HG03139 (cell line): ENCODE measurements at regions not wholly inside any gene's neighbourhood (a gene's known extent, or its start where the extent isn't known, plus 50 kb on each side); places are given as distances from the start of the nearest gene placed in this dataset.

Source experiments
- ATAC-seq: cut with Tn5 transposase; IDR thresholded peaks from one replicate; pipeline ENCODE4 v1.9.1; 2021; ENCODE audit not compliant: unreplicated experiment

DNA sequence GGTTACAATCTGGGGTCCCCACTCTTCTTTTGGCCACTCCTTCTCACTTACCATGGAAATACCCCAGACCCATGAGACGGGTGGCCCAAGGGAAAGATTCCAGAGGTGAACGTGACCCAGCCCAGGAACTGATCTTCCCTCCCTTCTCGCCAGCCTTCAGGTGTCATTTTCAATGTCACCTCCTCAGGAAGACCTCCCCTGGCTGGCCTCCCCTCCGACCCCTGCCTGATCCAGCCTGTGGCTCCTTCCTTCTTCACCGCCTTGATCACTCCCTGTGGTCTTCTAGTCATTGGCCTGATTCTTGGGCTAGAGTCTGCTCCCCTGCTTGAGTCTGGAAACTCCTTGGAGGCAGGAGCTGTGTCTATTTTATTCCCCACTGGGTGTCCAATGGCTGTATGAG lies 146.1 kb downstream of the SMAD6 start:
- no peak for ATAC-seq

DNA sequence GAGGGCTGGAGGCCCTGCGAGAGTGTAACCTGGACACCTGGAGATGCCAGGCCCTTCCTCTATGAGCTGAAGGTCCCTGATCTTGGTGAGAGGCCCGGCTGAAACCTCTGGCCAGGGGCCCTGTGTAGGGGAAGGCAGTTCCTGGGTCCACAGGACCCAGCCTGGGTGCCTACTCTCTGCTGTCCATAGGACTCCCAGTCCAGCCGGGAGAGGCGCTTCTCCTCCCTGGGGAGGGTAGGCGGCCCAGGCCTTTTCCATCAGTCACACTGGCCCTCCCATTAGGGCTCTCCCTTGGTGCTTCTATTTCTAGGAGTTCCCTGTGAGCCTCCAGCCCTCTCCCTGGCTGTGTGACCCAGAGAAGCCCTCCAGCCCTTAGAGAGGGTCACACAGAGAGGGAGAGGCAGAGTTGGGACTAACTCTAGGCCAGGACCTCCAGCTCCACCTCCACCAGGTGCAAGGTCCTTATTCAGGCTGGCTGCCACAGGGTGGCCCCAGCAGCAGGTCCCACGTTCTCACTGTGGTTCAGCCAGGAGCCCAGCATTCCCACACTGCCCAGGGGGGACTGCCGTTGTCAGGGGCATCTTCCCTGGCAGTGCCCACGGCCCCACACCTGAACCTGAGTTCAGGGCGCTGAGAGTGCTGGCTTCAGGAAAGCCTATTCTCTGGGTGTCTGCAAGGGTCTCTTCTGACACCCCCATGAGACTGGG lies 146.8 kb downstream of the SMAD6 start:
- no peak for ATAC-seq

DNA sequence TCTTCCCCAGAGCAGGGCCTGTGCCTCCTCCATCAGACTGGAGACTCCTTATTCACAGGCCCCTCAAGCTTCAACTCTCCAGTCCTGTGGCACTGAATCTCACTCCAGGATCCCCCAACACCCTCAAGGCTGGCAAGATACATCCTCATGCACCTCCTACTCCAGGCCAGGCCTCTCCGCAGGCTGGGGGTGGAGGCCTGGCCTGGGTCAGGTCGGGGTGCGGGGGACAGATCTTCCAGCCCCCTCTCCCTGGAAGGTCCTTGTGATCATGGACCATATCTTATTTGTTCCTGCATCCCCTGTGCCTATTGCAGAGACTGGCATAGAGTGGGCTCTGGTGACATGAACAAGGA lies 147.3 kb downstream of the SMAD6 start:
- ATAC-seq: no peak

DNA sequence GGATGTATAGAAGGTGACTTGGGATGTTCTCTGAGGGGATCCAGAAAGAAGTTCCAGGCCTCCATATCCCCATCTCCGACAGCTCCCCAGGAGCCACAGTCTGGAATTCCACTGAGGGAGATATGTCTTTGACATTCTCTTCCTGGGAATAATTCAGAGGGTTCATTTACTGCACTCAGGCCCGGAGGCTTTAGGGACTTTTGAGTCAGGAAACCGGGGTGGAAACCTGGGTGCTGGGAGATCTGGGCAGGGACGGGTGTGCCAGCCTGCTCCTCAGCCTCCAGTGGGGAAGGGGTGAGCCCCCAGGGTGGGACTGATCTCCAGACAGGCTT lies 147.7 kb downstream of the SMAD6 start:
- ATAC-seq: no peak

DNA sequence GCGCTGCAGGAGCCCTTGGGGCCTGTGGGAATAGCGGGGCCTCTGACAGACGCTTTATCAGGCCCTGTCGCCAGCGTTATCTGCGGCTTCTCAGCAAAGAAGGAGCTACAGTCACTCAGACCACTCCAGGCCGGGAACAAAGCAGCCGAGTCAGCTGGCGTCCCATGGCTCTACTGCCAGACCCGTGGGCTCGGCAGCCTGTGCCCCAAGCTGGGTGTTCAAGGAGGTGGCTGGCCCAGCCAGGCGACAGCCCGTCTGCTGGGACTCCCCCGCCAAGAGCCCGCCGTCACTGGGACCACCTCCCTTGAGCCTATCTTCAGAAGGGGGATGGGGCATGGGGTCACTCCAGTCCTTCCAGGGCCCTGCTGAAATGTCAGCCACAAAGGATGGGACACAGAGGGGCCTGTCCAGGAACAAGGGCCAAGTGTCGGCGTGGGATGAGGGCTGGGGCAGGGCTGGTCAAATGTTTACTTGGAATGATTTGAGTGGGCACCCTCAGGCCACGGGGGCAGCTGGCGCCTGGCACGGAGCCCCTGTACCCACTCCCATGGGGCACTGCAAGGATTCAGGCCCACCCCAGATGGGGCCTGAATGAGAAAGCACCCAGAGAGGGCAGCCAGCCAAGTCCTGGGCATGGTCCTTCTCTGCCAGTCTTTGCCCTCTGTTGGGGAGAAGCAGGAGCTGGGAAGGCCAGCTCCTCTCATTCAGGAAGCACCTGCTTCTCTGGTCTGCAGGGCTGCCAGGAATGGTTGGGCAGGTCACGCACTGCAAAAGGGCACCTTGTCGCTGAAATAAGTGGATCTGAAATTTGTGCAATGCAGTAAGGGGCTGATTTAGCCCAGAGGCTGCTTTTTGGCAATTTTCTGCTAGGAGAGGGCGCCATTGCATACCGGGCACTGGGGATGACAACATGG lies 148.3 kb downstream of the SMAD6 start:
- no peak for ATAC-seq

DNA sequence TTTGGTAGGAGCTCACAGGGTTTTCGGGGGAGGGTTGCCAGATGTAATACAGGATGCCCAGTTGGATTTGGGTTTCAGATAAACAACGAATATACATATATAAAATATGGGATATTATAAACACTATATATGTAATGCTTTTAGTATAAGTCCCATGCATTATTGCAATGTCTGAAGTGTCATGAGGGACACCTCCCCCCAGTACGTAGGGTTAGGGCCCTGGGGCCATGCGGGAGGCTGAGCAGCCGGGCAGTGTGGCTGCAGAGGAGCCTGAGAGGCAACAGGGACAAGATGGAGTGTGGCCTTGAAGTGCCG lies 148.9 kb downstream of the SMAD6 start:
- no peak for ATAC-seq

DNA sequence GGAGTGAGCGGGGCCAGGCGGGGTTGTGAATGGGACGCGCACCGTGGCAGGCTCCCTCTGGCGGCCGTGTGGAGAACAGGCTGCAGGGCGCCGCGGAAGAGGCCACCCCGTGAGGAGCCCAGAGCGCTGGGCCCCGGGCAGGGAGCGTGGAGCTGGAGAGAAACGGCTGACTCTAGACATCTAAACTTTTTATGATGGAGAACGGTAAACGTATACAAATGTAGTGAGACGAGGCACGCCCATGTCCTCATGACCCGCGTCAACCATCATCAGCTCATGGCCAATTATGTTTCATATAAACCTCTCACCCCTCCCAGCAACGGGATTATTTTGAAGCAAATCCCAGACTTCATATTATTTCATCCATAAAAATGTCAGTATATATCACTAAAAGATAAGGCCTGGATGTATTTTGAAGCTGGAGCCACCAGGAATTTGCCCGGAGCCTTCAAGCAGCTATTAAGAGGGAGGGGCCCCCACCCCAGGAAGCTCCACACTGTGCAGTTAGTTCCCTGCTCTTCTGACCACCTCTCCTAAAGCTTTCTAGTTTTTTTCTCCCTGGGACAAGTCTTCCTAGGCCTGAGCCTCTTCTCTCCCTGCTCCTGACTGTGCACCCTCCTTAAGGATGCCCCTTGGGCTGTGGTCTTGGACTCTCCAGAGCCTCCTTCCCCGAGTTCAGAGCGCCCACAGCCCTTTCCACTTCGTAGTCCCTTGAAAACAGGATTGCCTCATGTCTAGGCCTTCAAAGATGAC lies 149.5 kb downstream of the SMAD6 start:
- peak; percentile 65 for ATAC-seq

DNA sequence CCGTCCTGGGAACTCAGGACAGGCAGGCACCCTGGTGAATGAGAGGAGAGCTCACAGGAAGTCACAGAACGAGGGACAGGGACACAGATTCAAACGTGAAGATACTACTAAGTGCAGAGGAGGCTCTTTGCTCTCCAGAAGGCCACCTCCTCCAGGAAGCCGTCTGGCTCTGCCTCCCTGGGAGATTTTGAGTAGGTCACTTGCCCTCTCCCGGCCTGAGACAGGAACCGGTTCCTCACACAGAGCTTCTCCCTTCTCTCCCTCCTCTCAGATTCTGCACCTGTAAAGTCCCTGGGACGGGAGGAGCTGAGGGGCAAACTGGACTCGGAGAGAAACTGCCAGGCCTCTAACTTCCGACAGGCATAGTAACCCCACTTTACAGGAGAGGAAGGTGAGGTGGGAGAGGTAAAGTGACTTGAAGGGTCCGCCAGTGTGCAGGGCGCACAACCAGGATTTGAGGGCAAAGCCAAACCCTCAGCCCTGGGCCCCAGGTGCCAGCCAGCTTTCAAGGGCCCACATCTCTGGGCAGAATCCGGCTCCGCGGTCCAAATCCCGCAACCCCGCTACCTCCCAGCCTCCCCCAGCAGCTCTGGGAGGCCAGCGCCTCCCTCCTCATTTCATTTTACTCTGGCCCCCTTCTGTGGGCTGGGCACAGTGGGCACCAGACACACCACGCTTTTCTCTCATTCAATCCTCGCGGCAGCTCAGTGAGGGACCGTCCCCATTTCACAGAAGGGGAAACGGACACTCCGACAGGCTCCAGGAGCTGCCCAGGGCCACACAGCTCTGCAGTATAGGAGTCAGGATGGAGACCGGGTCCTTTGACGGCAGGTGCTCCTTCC lies 150.2 kb downstream of the SMAD6 start:
- ATAC-seq: no peak

DNA sequence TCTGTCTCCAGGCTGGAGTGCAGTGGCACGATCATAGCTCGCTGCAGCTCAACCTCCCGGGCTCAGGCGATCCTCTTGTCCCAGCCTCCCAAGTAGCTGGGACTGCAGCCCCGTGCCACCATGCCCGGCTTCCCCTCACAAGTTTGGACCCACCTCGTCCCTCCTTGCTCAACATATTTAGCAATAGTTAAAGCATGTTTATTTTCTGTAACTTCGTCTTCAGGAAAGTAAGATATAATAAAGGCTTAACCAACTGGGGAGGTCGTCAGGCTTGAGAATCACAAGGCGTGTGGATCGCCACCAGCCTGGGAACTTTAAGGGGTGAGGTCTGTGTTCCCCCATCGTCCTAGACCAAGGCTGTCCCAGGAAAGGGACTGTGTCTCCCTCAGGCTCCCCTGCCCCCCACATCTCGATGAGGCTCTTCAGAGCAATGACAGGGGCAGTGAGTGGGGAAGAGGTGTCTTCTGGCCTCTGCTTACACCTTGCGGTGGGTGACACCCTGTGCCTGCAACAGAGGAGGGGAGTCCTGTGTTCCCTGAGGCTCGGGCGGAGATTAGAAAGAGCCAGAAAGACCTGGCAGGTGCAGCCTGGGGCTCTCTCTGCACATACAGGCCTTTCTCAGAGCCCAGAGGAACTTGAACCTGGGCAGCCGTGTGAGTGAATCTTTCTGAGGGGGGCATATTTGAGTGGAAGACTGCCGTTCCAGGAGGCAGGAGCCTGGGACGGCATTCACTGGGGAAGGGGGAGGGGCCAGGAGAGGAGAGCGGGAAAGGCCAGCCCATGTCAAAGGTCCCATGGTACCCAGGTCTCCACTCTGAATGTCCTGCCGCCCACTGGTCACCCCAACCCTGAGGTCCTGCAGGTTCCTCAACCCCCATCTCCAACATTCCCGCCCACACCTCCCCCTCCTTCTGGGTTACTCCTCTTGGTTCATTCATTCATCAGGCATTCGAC lies 152.3 kb downstream of the SMAD6 start:
- ATAC-seq: no peak

DNA sequence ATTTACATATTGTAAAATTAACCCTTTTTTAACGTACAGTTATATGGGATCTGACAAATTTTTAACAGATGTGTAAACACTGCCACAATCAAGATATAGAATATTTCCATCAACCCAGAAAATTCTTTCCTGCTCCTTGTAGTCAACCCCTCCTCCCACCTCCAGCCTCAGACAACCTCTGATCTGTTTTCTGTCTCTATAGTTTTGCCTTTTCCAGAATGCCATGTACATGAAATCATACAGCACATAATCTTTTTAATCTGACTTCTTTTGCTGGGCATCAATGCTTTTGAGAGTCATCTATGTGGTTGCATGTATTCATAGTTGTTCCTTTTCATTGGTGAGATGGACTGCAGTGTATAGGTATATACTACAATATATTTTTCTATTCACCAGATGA lies 153.0 kb downstream of the SMAD6 start:
- ATAC-seq: no peak

DNA sequence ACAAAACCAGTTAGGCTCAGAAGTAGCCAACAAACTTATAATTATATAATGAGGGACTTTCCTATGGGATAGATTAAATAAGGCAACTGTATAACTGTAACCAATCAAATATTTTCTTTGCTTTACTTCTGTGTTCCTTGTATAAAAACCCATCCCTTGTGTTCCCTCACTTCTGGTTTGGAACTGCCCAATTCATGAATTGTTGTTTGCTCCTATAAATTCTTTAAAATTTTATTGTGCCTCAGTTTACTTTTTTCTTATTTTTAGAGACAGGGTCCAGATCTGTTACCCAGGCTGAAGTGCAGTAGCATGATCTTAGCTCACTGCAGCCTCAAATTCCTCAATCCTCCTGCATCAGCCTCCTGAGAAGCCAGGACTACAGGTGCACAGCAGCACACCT lies 155.7 kb downstream of the SMAD6 start:
- no peak for ATAC-seq

DNA sequence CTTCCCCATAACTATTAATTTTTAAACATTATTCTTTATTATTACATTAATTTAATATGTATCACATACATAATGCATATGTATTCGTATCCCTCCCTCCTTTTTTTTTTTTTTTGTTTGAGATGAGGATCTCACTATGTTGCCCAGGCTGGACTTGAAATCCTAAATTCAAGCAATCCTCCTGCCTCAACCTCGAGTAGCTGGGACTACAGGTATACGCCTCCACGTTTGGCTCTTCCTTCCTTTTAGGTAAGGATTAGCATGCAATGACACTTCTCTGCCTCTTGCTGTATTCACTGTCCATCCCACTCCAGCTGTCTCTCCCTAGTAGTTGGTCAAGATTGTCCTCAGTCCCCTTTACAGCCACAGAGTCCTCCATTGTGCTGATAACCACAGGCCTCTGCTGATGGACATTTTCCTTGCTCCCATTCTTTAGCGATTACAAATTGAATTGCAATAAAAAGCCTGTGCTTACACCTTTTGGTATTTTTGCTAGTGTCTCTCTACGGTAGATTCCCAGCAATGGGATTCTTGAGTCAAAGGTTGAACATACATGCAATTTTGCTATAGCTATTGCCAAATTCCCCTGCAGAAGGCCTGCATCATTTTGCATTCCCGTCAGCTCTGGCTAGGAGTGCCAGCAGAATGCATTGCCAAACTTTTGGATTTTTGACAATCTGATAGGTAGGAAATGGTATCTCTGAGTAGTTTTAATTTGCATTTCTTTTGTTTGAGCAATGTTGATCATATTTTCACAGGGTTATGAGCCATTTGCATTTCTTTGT lies 156.6 kb downstream of the SMAD6 start:
- no peak for ATAC-seq

DNA sequence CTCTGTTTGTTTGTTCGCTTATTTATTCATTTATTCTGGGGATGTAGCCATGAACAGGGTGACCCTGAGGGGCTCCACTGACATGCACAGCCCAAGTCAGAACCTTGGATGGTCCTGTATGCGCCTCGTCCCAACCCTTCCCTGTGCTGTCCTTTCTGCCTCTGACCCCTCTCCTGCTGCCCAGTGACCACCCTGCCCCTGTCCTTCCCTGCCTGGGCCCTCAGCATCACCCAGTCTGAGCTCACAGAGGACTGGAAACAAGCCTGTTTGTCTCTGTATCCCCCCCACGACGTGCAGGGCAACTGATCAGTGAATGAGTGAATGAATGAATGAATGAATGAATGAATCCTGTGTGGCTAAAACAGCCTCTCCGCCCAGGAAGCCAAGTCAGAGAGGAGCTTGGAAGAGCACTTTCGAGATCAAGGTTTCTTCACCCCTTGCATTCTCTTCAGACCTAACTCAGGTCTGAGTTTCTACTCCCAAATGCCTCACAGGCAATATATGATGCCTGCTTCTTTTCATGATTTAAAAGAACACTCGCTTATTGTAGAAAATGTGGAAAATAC lies 157.7 kb downstream of the SMAD6 start:
- no peak for ATAC-seq

DNA sequence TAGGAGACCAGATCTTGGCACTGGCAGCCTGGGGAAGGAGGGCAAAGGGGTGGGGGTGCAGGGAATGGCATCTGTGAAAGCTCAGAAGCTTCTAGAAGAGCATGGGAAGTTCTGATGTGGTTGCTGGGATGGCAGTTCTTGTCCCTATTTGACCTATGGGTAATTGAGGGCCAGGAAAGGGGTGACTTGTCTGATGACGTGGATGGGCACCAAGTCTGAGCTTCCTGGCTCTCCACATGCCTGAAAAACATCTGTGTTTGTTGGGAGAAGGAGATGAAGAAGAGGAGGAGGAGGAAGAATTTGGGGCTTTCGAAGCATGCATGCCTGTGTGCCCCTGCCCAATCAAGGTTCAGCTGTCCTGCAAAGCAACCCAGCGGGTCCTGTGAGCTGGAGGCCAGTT lies 158.8 kb downstream of the SMAD6 start:
- no peak for ATAC-seq

DNA sequence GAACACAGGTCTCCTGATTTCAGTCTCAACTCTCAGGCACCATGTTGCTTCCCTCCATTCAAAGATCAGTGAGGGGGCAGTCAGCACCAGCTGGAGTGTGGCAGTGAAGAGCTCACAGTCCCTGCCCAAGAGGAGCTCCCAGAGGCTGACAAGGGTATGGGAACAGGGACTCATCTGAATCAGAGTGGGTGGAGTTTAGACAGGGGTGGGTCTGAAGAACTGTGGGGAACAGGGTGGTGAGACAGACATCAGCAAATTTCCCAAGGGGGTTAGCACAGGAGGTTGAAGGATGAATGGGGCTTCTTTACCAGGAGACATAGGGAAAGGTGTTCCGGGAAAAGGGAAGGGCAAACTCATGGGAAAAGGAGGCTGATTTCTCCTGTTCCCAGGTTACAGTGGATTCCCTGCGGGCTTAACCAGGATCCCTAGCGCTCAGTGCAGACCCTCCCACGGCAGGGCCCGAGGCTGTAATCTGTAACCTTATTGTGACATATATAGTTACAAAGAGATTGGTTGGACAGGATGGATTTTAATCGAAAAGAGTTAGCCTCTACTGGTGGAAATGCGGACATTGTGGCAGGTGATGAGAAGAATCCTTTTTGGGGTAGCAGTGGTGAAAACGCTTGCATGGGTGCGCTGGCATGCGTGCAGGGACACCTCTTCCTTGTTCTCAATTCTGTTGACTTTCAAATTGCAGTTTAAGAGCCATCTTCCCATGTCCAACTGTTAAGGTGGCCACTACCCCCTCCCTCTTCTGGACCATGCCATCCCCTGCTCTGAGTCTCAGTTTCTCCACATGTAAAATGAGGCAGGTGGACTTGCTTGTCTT lies 160.3 kb downstream of the SMAD6 start:
- ATAC-seq: no peak

DNA sequence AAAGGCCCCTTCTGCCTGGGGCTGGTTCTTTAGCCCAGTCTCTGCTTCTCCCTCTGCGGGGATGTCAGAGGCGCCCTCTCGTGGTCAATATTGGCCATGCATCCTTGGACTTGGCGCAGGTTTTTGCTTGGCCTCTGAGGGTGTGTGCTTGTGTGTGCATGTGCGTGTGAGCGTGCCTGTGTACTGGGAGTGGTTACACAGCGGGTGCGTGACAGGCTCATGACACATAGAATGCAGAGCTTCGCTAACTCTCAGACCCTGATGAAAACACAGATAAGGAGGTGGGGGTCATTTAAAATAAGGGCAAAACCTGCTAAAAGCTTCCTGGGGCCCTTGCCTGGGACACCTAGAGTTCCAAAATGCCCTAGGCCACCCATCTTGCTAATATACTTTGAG lies 160.9 kb downstream of the SMAD6 start:
- ATAC-seq: no peak

DNA sequence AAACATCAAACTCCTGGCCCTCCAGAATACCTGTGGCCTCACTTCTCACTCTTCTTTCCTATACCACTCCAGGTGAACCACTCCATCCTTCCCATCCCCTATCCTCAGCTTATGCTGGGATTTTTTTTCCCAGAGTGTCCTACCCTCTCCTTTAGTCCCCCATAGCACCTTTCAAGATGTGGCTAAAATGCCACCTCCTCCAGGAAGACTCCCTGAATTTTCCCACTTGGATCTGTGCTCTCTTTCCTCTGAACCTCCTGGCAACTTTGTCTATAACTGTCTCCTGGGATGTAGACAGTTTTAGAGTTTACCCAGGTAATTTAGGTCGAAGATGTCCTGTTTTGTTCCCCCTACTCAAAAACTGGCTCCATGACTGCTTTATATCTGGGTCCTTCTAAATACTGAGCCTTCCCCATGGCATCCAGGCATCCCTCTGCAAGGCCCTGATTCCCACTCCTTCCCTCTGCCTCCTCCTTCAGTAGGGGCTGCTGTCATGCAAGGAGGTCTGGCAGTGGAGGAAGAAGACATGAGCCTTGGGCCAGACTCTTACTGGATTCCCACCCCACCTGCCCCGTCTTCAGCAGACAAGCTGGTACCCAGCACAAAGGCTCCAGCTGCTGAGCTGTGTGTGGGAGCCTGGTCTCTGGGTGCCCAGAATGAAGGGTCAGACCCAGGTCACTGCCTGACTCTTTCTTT lies 161.5 kb downstream of the SMAD6 start:
- no peak for ATAC-seq
